ENCODE measurements at regions not wholly inside any gene's neighbourhood (a gene's known extent, or its start where the extent isn't known, plus 50 kb on each side); places are given as distances from the start of the nearest gene placed in this dataset.

- TF ChIP-seq CTCF (IDR thresholded peaks at IDR 0.05) (no peak), POLR2A (IDR thresholded peaks at IDR 0.05) (no peak)
Observed at GRCh38 chr11:96986516-96986915, 596.7 kb downstream of the JRKL start.

Data from sigmoid colon (tissue), 3 donors.